ENCODE measurements at regions not wholly inside any gene's neighbourhood (a gene's known extent, or its start where the extent isn't known, plus 50 kb on each side); places are given as distances from the start of the nearest gene placed in this dataset.

DNA sequence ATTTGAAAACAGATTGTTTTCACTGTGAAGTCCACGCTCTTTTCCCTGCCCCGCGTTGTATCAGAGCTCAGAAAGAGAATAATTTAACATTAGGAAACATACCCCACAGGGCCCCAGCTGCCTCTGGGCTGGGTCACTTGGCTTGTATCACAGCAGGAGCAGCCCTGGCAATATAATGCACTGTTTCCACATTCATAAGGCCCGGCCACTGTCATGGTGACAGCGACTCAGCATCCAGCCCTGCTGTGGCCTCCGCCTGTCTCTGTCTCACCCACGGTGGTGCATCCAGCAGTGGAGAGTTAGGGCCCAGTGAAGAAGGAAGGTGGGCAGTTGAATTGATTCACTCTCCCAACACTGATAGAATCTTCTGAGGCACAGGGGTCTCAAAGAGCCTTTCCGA lies 188.9 kb downstream of the NSG2 start:
- TF ChIP-seq, protein P1, sequence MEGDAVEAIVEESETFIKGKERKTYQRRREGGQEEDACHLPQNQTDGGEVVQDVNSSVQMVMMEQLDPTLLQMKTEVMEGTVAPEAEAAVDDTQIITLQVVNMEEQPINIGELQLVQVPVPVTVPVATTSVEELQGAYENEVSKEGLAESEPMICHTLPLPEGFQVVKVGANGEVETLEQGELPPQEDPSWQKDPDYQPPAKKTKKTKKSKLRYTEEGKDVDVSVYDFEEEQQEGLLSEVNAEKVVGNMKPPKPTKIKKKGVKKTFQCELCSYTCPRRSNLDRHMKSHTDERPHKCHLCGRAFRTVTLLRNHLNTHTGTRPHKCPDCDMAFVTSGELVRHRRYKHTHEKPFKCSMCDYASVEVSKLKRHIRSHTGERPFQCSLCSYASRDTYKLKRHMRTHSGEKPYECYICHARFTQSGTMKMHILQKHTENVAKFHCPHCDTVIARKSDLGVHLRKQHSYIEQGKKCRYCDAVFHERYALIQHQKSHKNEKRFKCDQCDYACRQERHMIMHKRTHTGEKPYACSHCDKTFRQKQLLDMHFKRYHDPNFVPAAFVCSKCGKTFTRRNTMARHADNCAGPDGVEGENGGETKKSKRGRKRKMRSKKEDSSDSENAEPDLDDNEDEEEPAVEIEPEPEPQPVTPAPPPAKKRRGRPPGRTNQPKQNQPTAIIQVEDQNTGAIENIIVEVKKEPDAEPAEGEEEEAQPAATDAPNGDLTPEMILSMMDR (IDR thresholded peaks at IDR 0.05; ENCODE audit: poor library complexity) = no peak
- TF ChIP-seq EZH2phosphoT487 (IDR thresholded peaks at IDR 0.05; ENCODE audit: low read depth, severe bottlenecking, unreplicated experiment) = no peak
